T-helper 17 cell (primary cell): ENCODE measurements at regions not wholly inside any gene's neighbourhood (a gene's known extent, or its start where the extent isn't known, plus 50 kb on each side); places are given as distances from the start of the nearest gene placed in this dataset.
"Not testable (repeated sequence)": the region's sequence is repeated elsewhere in the genome, so short reads cannot be mapped to it uniquely, and the experiment has no call there.

Experiments used
- ATAC-seq: fragments of 150-1000 bp; cut with Tn5 transposase; 2 replicates; pipeline ENCODE4 v1.10.0; 2021; ENCODE audit warnings: mild to moderate bottlenecking, moderate library complexity
- DNase-seq, 3 donors: peaks; one replicate each; pipeline versions ENCODE4 v3.0.0 to v3.0.0-alpha.2; 2020 to 2021
- H3K9me3 ChIP-seq: one replicate; pipeline ENCODE4 v1.7.0; 2013; ENCODE audit warnings: low read length, mild to moderate bottlenecking; ENCODE audit not compliant: control insufficient read depth, poor library complexity, severe bottlenecking
- H3K27ac Mint-ChIP-seq: one replicate; pipeline ENCODE4 v1.8.0; 2022; ENCODE audit warnings: mild to moderate bottlenecking, moderate library complexity, mixed read lengths
- H3K27me3 Mint-ChIP-seq: one replicate; pipeline ENCODE4 v1.8.0; 2022; ENCODE audit warnings: mixed read lengths
- H3K36me3 Mint-ChIP-seq: one replicate; pipeline ENCODE4 v1.8.0; 2022; ENCODE audit warnings: low read depth, mixed read lengths
- H3K4me1 Mint-ChIP-seq: one replicate; pipeline ENCODE4 v1.8.0; 2022; ENCODE audit warnings: mild to moderate bottlenecking, mixed read lengths
- H3K4me3 Mint-ChIP-seq: one replicate; pipeline ENCODE4 v1.8.0; 2022; ENCODE audit warnings: mild to moderate bottlenecking, moderate library complexity, mixed read lengths

DNA sequence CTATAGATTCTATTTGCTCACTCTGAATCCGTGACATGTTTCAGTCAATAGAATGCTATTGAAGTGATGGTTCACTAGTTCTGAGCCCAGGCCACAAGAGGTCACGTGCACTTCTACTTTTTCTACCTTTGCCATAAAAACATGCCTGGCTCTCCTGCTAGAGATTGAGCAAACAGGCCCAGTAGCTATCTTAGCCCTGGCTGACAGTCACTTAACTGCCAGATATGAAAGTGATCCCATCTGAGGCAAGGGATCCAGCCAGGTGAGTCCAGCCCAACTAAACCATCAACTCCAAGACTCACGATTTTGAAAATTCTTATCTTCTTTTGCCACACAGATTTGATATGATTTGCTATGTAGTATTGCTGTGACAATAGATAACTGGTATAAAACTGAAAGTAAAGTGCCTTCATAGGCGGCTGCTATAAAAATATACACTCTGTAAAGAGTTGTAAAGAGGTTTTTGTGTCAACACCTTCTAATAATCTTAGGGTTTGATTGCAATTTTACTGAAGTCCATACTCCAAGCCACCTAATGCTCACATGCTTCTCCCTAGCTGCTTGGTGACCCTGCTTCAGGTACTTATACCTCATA is 937.7 kb upstream of the SOX9 start:
- no peak overlapping the region for H3K27ac Mint-ChIP-seq
- H3K4me1 Mint-ChIP-seq: no peaks in the 10 kb centered on the region
- DNase-seq: no peak
- no peaks in the 10 kb centered on the region for H3K27me3 Mint-ChIP-seq
- H3K9me3 ChIP-seq: no peaks in the 10 kb centered on the region
- no peak overlapping the region for H3K4me3 Mint-ChIP-seq
- H3K36me3 Mint-ChIP-seq: no peaks in the 10 kb centered on the region
- no peak for ATAC-seq

DNA sequence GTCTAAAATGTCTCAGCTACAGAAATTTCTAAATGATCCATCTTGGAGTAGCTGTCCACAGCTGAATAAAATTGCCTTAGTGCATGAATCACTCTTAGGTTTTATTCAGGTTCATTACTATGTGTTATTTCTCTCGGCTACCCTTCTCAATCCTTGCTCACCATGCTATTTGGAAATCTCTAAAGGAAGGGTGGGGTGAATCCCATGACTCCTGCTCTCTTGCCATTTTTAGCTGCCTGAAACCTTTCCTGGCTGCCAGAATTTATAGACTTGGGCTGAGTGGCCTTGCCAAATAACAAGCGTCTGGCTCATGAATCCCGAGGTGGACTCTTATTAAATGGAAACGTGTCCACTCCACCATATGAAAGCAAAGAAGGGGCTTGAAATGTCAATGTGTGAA is 936.1 kb upstream of the SOX9 start:
- Mint-ChIP-seq H3K36me3 (no peaks in the 10 kb centered on the region), H3K27ac (no peak overlapping the region), H3K4me1 (no peaks in the 10 kb centered on the region), H3K4me3 (no peak overlapping the region), H3K27me3 (no peaks in the 10 kb centered on the region)
- DNase-seq (no peak), ATAC-seq (no peak)
- no peaks in the 10 kb centered on the region for H3K9me3 ChIP-seq

DNA sequence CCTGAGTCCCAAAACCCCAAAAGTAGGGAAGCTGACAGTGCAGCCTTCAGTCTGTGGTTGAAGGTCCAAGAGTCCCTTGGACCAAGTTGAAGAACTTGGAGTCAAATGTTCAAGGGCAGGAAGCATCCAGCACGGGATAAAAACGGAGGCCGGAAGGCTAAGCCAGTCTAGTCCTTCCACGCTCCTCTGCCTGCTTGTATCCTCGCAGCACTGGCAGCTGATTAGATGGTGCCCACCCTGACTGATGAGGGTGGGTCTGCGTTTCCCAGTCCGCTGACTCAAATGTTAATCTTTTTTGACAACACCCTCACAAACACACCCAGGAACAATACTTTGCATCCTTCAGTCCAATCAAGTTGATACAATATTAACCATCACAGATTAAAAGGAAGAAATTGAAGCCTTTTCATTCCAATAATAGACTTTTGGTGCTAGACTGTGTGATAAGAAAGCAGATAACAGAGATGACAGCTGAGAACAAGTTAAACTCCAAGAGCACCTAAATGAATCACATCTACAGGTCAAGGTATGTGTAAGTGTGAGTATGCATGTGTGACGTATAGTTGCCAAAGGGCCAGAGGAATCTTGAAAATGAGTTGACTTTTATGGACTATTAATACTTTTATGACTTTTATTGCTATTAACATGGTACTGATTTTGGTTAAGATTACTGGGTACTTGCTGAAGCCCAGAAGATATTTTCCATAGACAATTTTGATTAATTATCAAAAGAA is 933.5 kb upstream of the SOX9 start:
- no peaks in the 10 kb centered on the region for H3K9me3 ChIP-seq
- Mint-ChIP-seq H3K27me3 (no peaks in the 10 kb centered on the region), H3K4me1 (no peaks in the 10 kb centered on the region), H3K27ac (no peak overlapping the region), H3K36me3 (no peaks in the 10 kb centered on the region), H3K4me3 (no peak overlapping the region)
- ATAC-seq (no peak), DNase-seq (no peak)

DNA sequence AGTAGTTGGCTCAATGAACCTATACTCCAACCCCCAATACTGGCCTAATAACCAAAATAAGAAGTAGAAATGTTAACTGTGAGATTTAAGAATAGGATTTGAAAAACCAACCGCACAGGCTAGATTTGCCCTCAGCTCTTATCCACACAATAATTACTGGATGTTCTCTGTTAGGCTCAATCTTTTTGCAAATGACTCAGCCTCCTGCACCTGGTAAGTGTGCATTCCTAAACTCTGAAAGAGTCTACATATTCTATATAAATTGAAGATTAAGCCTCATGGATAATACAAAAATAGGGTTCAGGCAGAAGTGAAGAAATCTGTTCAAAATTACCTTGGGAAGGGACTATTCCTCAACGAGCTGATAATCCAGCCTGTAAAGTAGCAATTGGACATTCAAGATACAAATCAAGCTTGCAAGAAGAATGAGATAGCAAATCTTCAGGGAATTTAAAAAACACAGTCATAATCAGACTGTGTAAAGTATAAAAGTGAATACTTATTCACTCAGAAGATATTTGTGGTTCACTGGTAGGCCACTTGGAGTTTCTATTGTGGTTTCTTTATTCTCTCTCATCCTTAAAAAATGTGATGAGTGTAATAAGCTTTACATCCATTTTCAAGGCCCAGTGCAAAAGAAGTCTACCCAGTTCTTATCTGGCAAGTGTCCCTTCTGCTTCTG is 931.9 kb upstream of the SOX9 start:
- DNase-seq: no peak
- Mint-ChIP-seq H3K4me3 (no peak overlapping the region), H3K4me1 (no peaks in the 10 kb centered on the region), H3K36me3 (no peaks in the 10 kb centered on the region), H3K27ac (no peak overlapping the region), H3K27me3 (no peaks in the 10 kb centered on the region)
- no peak for ATAC-seq
- no peaks in the 10 kb centered on the region for H3K9me3 ChIP-seq

DNA sequence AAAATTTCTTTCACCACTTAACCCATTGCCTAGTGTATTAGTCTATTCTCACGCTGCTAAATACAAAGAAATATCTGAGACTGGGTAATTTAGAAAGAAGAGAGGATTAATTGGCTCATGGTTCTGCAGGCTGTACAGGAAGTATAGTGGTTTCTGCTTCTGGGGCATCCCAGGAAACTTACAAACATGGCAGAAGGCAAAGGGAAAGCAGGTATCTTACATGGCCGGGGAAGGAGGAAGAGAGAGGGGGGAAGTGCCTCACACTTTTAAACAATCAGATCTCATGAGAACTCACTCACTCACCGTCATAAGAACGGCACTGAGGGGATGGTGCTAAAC is 931.4 kb upstream of the SOX9 start:
- H3K9me3 ChIP-seq: no peaks in the 10 kb centered on the region
- Mint-ChIP-seq H3K36me3 (no peaks in the 10 kb centered on the region), H3K27me3 (no peaks in the 10 kb centered on the region), H3K4me1 (no peaks in the 10 kb centered on the region), H3K4me3 (no peak overlapping the region), H3K27ac (no peak overlapping the region)
- ATAC-seq: no peak
- no peak for DNase-seq

DNA sequence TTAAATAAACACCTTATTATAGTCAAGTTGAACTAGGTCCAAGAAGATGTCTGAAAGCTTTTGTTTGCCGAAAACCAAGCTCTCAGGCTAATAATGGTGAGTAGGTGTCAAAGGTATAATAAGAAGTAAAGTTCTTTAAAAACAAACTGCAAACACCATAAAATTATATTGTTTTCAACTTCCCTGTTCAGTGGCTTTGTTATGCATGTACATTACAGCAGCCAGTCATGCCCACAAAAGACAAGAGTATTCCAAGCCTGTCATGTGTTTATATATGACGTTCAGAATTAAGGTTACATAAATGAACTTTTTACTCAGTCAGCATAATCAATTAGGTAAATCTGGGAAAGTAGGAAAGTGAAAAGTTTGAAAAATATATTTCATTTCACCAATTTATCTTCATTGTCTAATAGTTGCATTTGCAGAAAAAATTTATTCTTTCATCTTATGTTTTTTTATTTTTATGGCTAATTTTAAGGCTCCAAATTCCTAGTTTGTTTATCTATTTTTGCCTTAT is 928.7 kb upstream of the SOX9 start:
- H3K36me3 Mint-ChIP-seq: no peaks in the 10 kb centered on the region
- H3K4me1 Mint-ChIP-seq: no peaks in the 10 kb centered on the region
- ATAC-seq: no peak
- no peaks in the 10 kb centered on the region for H3K27me3 Mint-ChIP-seq
- DNase-seq: no peak
- no peaks in the 10 kb centered on the region for H3K9me3 ChIP-seq
- no peak overlapping the region for H3K4me3 Mint-ChIP-seq
- no peak overlapping the region for H3K27ac Mint-ChIP-seq

DNA sequence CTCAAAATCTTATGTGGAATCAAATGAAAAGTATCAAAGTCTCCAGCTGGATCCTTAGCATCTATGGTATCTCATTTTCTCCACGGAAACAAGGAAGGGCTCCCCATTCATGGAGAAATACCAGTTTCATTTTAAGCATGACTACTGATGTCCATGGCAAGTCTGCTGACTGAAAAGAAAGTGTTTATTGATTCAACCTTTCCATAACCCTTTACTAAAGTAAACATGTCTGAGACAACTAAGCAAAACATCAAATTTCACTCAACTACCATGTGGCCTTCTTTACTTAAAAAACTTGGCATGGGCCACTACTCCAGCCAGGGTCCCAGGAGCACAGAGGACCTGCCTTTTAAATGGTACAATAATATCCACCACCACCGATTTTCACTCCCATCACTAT is 928.0 kb upstream of the SOX9 start:
- no peaks in the 10 kb centered on the region for H3K27me3 Mint-ChIP-seq
- no peak overlapping the region for H3K27ac Mint-ChIP-seq
- DNase-seq (no peak), ATAC-seq (no peak)
- no peaks in the 10 kb centered on the region for H3K36me3 Mint-ChIP-seq
- H3K9me3 ChIP-seq: no peaks in the 10 kb centered on the region
- no peaks in the 10 kb centered on the region for H3K4me1 Mint-ChIP-seq
- H3K4me3 Mint-ChIP-seq: no peak overlapping the region

DNA sequence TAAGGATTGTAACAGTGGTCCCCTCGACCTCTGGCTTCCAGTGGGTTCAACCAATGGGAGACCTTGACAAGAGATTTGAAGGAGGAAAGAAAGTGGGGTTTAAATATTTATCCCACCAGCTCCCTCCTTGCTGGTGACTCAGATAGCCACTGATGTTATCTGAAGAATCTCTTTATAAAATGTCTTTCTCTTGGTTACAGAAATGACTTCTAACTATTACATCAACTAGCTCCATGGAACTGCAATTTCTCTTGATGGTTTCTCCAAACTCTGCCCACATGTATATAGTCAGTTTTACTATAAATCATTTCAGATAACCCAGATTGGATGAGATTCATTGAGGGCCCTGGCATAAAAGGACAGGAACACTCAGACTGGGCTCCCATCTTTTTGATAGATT is 920.2 kb upstream of the SOX9 start:
- ATAC-seq (no peak), DNase-seq (no peak)
- H3K4me3 Mint-ChIP-seq: no peak overlapping the region
- no peaks in the 10 kb centered on the region for H3K4me1 Mint-ChIP-seq
- no peaks in the 10 kb centered on the region for H3K27me3 Mint-ChIP-seq
- no peak overlapping the region for H3K27ac Mint-ChIP-seq
- no peaks in the 10 kb centered on the region for H3K36me3 Mint-ChIP-seq
- no peaks in the 10 kb centered on the region for H3K9me3 ChIP-seq

DNA sequence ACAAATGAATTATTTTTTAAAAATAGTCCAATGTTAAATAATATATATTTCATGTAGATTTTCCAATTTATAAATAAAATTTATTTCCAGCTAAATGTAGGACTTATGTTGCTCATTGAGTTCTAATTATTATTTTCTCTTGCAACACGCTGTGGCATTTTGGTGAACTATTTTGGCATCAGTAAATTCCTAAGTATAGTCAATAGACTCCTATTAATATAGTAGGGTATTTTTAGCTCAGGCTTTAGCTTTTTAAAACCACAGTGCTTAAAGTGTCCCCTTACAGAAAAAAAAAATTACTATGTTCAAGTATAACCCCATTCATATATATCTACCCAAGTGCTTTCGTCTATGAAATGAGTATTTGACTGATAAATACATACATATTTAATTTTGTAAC is 919.2 kb upstream of the SOX9 start:
- ATAC-seq (no peak), DNase-seq (no peak)
- Mint-ChIP-seq H3K4me3 (no peak overlapping the region), H3K36me3 (no peaks in the 10 kb centered on the region), H3K27ac (no peak overlapping the region), H3K4me1 (no peaks in the 10 kb centered on the region), H3K27me3 (no peaks in the 10 kb centered on the region)
- H3K9me3 ChIP-seq: no peaks in the 10 kb centered on the region

DNA sequence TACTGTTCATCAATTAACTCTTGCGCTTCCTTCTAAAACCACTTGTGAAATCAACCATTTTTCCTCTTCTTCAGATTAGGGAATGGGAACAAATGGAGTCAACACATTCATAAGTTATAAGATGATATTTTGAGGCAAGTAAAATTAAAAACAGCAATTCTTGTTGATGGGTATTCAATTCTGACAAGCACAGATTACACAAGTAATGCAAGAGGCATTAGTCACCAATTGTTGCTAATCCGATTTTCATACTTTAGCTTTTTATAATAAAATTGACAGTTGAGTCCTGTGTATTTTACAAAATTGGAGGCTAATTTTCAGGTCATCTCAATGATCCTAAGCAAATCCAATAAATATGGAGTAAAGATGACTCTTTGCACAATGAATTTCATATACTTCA is 918.4 kb upstream of the SOX9 start:
- Mint-ChIP-seq H3K27ac (no peak overlapping the region), H3K36me3 (no peaks in the 10 kb centered on the region), H3K4me1 (no peaks in the 10 kb centered on the region), H3K4me3 (no peak overlapping the region), H3K27me3 (no peaks in the 10 kb centered on the region)
- ATAC-seq (no peak), DNase-seq (no peak)
- H3K9me3 ChIP-seq: no peaks in the 10 kb centered on the region

DNA sequence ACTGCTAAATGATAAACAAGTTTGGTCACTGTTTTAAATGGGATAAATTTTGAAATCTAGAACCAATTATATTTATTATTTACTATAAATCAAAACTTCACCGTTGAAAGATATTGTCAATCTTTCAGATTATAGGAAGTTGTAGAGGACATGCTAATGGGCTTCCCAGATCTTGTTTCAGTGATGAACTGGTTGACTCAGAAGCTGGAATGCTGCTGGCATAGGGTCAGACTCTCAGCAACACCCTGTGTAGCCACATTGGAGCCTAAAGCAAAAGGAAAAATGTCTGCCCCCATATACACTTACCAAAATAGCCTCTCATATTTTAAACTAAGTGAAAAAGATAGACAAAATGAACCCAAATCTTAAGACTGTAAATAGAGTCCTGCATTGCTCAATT is 916.9 kb upstream of the SOX9 start:
- no peaks in the 10 kb centered on the region for H3K4me1 Mint-ChIP-seq
- no peak overlapping the region for H3K4me3 Mint-ChIP-seq
- no peak overlapping the region for H3K27ac Mint-ChIP-seq

DNA sequence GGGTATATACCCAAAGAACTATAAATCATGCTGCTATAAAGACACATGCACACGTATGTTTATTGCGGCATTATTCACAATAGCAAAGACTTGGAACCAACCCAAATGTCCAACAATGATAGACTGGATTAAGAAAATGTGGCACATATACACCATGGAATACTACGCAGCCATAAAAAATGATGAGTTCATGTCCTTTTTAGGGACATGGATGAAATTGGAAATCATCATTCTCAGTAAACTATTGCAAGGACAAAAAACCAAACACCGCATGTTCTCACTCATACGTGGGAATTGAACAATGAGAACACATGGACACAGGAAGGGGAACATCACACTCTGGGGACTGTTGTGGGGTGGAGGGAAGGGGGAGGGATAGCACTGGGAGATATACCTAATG is 914.9 kb upstream of the SOX9 start:
- not testable (repeated sequence) for H3K27ac Mint-ChIP-seq, H3K36me3 Mint-ChIP-seq, H3K4me1 Mint-ChIP-seq, DNase-seq, H3K9me3 ChIP-seq, ATAC-seq, H3K27me3 Mint-ChIP-seq, H3K4me3 Mint-ChIP-seq

More for the DNA sequence above, 916.9 kb upstream of the SOX9 start:
- no peaks in the 10 kb centered on the region for H3K9me3 ChIP-seq
- Mint-ChIP-seq H3K27me3 (no peaks in the 10 kb centered on the region), H3K36me3 (no peaks in the 10 kb centered on the region)
- DNase-seq: no peak
- ATAC-seq: no peak

DNA sequence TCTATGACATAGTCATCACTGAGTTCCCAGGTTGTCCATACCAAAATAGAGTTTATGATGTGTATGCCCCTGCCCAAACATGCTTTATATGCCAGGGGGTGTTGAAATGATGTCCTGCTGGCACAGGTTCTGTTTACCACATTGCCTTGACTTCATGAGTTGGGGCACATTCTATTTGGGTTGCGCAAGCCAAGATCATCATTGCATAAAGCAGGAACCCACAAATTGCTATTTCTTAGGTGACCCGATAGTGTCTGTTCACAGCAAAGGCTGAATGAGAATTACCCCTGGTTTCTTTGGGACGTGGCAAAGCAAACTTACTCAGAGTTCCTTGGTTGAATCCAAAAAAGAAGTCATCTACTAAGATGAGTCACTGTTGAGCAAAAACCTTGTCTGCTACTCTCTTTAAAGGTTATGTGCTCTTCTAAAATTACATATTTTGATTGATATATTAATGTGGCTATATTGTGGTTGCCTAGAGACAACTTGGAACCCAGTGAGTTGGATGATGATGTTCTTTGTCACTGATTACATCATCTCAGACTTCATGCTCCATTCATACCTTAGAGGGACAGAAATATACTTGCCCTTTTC is 912.6 kb upstream of the SOX9 start:
- ATAC-seq: no peak
- no peaks in the 10 kb centered on the region for H3K36me3 Mint-ChIP-seq
- no peaks in the 10 kb centered on the region for H3K4me1 Mint-ChIP-seq

More for the DNA sequence above, 912.6 kb upstream of the SOX9 start:
- H3K9me3 ChIP-seq: no peaks in the 10 kb centered on the region
- H3K4me3 Mint-ChIP-seq: no peak overlapping the region
- H3K27ac Mint-ChIP-seq: no peak overlapping the region
- no peak for DNase-seq
- H3K27me3 Mint-ChIP-seq: no peaks in the 10 kb centered on the region
